GM12878 (cell line): ENCODE measurements at regions not wholly inside any gene's neighbourhood (a gene's known extent, or its start where the extent isn't known, plus 50 kb on each side); places are given as distances from the start of the nearest gene placed in this dataset.

Experiments
- ATF2 ChIP-seq: IDR thresholded peaks from 2 replicates; pipeline ENCODE4 v1.6.1; 2012; ENCODE audit warnings: low read length, inconsistent platforms
- ATF7 ChIP-seq: fragments of 450-650 bp; IDR thresholded peaks from 2 replicates; pipeline ENCODE4 v1.6.1; 2016; ENCODE audit warnings: low read depth, mild to moderate bottlenecking
- BACH1 ChIP-seq: fragments of 450-650 bp; IDR thresholded peaks from 2 replicates; pipeline ENCODE4 v1.6.1; 2017; ENCODE audit warnings: mild to moderate bottlenecking, borderline replicate concordance
- CBX3 ChIP-seq: fragments of 200-600 bp; sonication (generic); IDR thresholded peaks from 2 replicates; pipeline ENCODE4 v1.6.1; 2016; ENCODE audit warnings: low read depth, borderline replicate concordance
- ETV6 ChIP-seq, 2 experiments: fragments of 450-650 bp in 1 of 2; IDR thresholded peaks in 1 of 2; conservative IDR thresholded peaks in 1 of 2; 2 replicates each; pipeline ENCODE4 v1.6.1; 2014; ENCODE audit warnings: antibody characterized with exemption in 1 of 2, borderline replicate concordance in 1 of 2, low read depth in 1 of 2, mild to moderate bottlenecking in 1 of 2, moderate library complexity in 1 of 2
- FOS ChIP-seq: IDR thresholded peaks from 3 replicates; pipeline ENCODE4 v1.6.1; 2011; ENCODE audit warnings: borderline replicate concordance; ENCODE audit not compliant: insufficient read length; ENCODE audit errors: extremely low read depth
- FOXM1 ChIP-seq: IDR thresholded peaks from 2 replicates; pipeline ENCODE4 v1.6.1; 2012; ENCODE audit warnings: low read depth, mild to moderate bottlenecking, inconsistent platforms, low read length, moderate library complexity
- GATAD2B ChIP-seq: fragments of 450-650 bp; conservative IDR thresholded peaks from 2 replicates; pipeline ENCODE4 v1.6.1; 2017; ENCODE audit warnings: low read depth, mild to moderate bottlenecking, moderate library complexity
- IRF4 ChIP-seq: IDR thresholded peaks from 2 replicates; pipeline ENCODE4 v1.6.1; 2011; ENCODE audit warnings: low read depth, low read length
- JUNB ChIP-seq: IDR thresholded peaks from 2 replicates; pipeline ENCODE4 v1.6.1; 2016; ENCODE audit warnings: antibody characterized with exemption, mild to moderate bottlenecking
- LARP7 ChIP-seq: fragments of 450-650 bp; IDR thresholded peaks from 2 replicates; pipeline ENCODE4 v1.6.1; 2017; ENCODE audit warnings: mild to moderate bottlenecking
- MTA2 ChIP-seq: fragments of 450-650 bp; IDR thresholded peaks from 2 replicates; pipeline ENCODE4 v1.6.1; 2016; ENCODE audit warnings: low read depth, mild to moderate bottlenecking, moderate library complexity
- MYB ChIP-seq: fragments of 150-350 bp; IDR thresholded peaks from 2 replicates; pipeline ENCODE4 v1.6.1; 2014; ENCODE audit warnings: mild to moderate bottlenecking, low read depth, low read length, borderline replicate concordance
- NFIC ChIP-seq: IDR thresholded peaks from 2 replicates; pipeline ENCODE4 v1.6.1; 2012; ENCODE audit warnings: low read depth, mild to moderate bottlenecking, inconsistent platforms, low read length, moderate library complexity
- NFXL1 ChIP-seq: fragments of 450-650 bp; IDR thresholded peaks from 2 replicates; pipeline ENCODE4 v1.6.1; 2017; ENCODE audit warnings: antibody characterized with exemption, mild to moderate bottlenecking, borderline replicate concordance
- NKRF ChIP-seq: fragments of 450-650 bp; conservative IDR thresholded peaks from 2 replicates; pipeline ENCODE4 v1.6.1; 2017; ENCODE audit warnings: mild to moderate bottlenecking, moderate library complexity
- NR2F1 ChIP-seq: fragments of 450-650 bp; conservative IDR thresholded peaks from 2 replicates; pipeline ENCODE4 v1.6.1; 2017; ENCODE audit warnings: mild to moderate bottlenecking
- POLR2AphosphoS2 ChIP-seq: IDR thresholded peaks from 2 replicates; pipeline ENCODE4 v1.6.1; 2011; ENCODE audit warnings: low read depth, mild to moderate bottlenecking, low read length, improper control_type of control experiment, moderate library complexity
- RAD21 ChIP-seq: IDR thresholded peaks from 2 replicates; pipeline ENCODE4 v1.6.1; 2011; ENCODE audit warnings: mild to moderate bottlenecking, low read depth, low read length, moderate library complexity; ENCODE audit not compliant: insufficient read depth
- RFX5 ChIP-seq: IDR thresholded peaks from 2 replicates; pipeline ENCODE4 v1.6.1; 2011; ENCODE audit warnings: low read depth, low read length, improper control_type of control experiment
- SPI1 ChIP-seq: IDR thresholded peaks from 2 replicates; pipeline ENCODE4 v1.6.1; 2011; ENCODE audit warnings: low read depth, mild to moderate bottlenecking, low read length, moderate library complexity, borderline replicate concordance; ENCODE audit not compliant: insufficient read depth
- STAT3 ChIP-seq: IDR thresholded peaks from 2 replicates; pipeline ENCODE4 v1.6.1; 2011; ENCODE audit warnings: low read depth, low read length, improper control_type of control experiment
- TCF12 ChIP-seq: IDR thresholded peaks from 2 replicates; pipeline ENCODE4 v1.6.1; 2011; ENCODE audit warnings: low read depth, mild to moderate bottlenecking, low read length
- TCF7 ChIP-seq: IDR thresholded peaks from 2 replicates; pipeline ENCODE4 v1.6.1; 2014; ENCODE audit warnings: antibody characterized with exemption, borderline replicate concordance
- ZNF207 ChIP-seq: fragments of 450-650 bp; IDR thresholded peaks from 2 replicates; pipeline ENCODE4 v1.6.1; 2014; ENCODE audit warnings: antibody characterized with exemption, mild to moderate bottlenecking, borderline replicate concordance
- ZNF274 ChIP-seq: IDR thresholded peaks from one replicate; pipeline ENCODE4 v1.8.0; 2011; ENCODE audit not compliant: insufficient read length, insufficient read depth
- TF ChIP-seq, protein P1 (sequence below): fragments of 450-650 bp; formaldehyde crosslinking; IDR thresholded peaks from 2 replicates; pipeline ENCODE4 v1.4.0; 2020; ENCODE audit warnings: mild to moderate bottlenecking, moderate library complexity

DNA sequence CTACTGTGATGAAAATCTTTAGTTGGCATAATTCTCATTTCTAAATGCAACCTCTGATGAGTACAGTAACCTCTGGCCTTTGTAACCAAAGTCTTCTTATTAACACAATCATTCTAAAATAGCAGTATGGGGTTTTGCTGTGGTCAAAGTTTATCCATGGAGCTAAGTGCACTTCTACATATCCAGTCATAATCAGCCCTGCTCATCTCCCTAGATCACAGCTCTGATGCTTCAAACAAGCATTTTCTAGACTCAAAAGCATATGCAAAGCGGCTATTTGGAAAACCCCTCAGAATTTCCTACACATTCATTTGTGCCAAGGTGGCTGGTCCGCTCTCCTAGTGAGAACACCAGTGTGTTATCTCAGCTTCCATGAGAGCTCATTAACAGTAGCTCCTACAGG, 418.6 kb downstream of the MRPL39 start (continued):
- TF ChIP-seq ATF2 (peak; percentile 92), FOS (no peak), ETV6 (conservative IDR thresholded peaks at IDR 0.05 in 1 of 2, IDR thresholded peaks at IDR 0.05 in 1 of 2; ENCODE audit: borderline replicate concordance in 1 of 2, low read depth in 1 of 2) (peak in 1 of 2 experiments; percentile 67; a peak in 1 of 4 replicates), NFIC (peak; percentile 98), TCF7 (peak; percentile 91), NKRF (no peak), NFXL1 (no peak), POLR2AphosphoS2 (no peak), ZNF274 (no peak), FOXM1 (peak; percentile 97), ZNF207 (no peak), LARP7 (no peak), MYB (no peak), GATAD2B (0 out of 2 replicates have a peak, but pooled peaks have one; percentile 49), ATF7 (0 out of 2 replicates have a peak, but pooled peaks have one; percentile 34), SPI1 (0 out of 2 replicates have a peak, but pooled peaks have one; percentile 5), CBX3 (no peak), RAD21 (0 out of 2 replicates have a peak, but pooled peaks have one; percentile 8), IRF4 (peak; percentile 89; the same call in 1 of the 2 replicates), BACH1 (no peak), RFX5 (no peak), MTA2 (peak; percentile 85), NR2F1 (peak; percentile 98), JUNB (peak; percentile 99), STAT3 (no peak), TCF12 (0 out of 2 replicates have a peak, but pooled peaks have one; percentile 8)
- TF ChIP-seq, protein P1, sequence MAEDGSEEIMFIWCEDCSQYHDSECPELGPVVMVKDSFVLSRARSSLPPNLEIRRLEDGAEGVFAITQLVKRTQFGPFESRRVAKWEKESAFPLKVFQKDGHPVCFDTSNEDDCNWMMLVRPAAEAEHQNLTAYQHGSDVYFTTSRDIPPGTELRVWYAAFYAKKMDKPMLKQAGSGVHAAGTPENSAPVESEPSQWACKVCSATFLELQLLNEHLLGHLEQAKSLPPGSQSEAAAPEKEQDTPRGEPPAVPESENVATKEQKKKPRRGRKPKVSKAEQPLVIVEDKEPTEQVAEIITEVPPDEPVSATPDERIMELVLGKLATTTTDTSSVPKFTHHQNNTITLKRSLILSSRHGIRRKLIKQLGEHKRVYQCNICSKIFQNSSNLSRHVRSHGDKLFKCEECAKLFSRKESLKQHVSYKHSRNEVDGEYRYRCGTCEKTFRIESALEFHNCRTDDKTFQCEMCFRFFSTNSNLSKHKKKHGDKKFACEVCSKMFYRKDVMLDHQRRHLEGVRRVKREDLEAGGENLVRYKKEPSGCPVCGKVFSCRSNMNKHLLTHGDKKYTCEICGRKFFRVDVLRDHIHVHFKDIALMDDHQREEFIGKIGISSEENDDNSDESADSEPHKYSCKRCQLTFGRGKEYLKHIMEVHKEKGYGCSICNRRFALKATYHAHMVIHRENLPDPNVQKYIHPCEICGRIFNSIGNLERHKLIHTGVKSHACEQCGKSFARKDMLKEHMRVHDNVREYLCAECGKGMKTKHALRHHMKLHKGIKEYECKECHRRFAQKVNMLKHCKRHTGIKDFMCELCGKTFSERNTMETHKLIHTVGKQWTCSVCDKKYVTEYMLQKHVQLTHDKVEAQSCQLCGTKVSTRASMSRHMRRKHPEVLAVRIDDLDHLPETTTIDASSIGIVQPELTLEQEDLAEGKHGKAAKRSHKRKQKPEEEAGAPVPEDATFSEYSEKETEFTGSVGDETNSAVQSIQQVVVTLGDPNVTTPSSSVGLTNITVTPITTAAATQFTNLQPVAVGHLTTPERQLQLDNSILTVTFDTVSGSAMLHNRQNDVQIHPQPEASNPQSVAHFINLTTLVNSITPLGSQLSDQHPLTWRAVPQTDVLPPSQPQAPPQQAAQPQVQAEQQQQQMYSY (CRISPR knock-in tag): no peak
